GM23248 (cell line): ENCODE measurements at regions not wholly inside any gene's neighbourhood (a gene's known extent, or its start where the extent isn't known, plus 50 kb on each side); places are given as distances from the start of the nearest gene placed in this dataset.

Experiments used
- EZH2 ChIP-seq: fragments of 200-600 bp; sonication (generic); IDR thresholded peaks from 2 replicates; pipeline ENCODE4 v1.6.1; 2018; ENCODE audit warnings: antibody characterized with exemption, mild to moderate bottlenecking; ENCODE audit not compliant: insufficient read depth, poor library complexity, severe bottlenecking
- EZH2phosphoT487 ChIP-seq: fragments of 200-600 bp; sonication (generic); IDR thresholded peaks from 2 replicates; pipeline ENCODE4 v1.6.1; 2018; ENCODE audit warnings: antibody characterized with exemption, moderate library complexity, mild to moderate bottlenecking, low read depth; ENCODE audit not compliant: insufficient read depth

GRCh38 chr1:4083231-4084047 is 183.4 kb upstream of the C1orf174 start:
- TF ChIP-seq EZH2phosphoT487 (no peak), EZH2 (no peak)
